B cell (primary cell): ENCODE measurements at regions not wholly inside any gene's neighbourhood (a gene's known extent, or its start where the extent isn't known, plus 50 kb on each side); places are given as distances from the start of the nearest gene placed in this dataset.

Experiments
- ATAC-seq: fragments of 200-7000 bp; cut with Tn5 transposase; one replicate; pipeline ENCODE4 v1.10.0; 2021; ENCODE audit warnings: low read depth, mild to moderate bottlenecking, moderate number of reproducible peaks, moderate library complexity
- CTCF ChIA-PET: fragments of 350-600 bp; sonication (Branson Sonifier 250); formaldehyde crosslinking; loops from one replicate; lab custom pipeline; 2021; ENCODE audit warnings: antibody characterized with exemption, inconsistent platforms; lab: Charles Lee
- POLR2A ChIA-PET: fragments of 350-600 bp; sonication (Branson Sonifier 250); formaldehyde crosslinking; loops from one replicate; lab custom pipeline; 2021; ENCODE audit warnings: antibody characterized with exemption; lab: Charles Lee
- DNase-seq: peaks from one replicate; pipeline ENCODE4 v3.0.0; 2013
- H2AFZ ChIP-seq: 2 replicates; pipeline ENCODE4 v1.6.1; 2012; ENCODE audit warnings: mild to moderate bottlenecking, low read depth, low read length; ENCODE audit not compliant: insufficient read depth, poor library complexity, severe bottlenecking
- H3K27ac ChIP-seq, 2 donors: 1 replicate in 1 of 2; 2 replicates in 1 of 2; pipeline ENCODE4 v1.5.1; 2012 to 2013; ENCODE audit warnings: low read length in 2 of 2, mild to moderate bottlenecking in 2 of 2, moderate library complexity in 1 of 2
- H3K27me3 ChIP-seq, 4 experiments: fragments of 200-600 bp in 1 of 4; sonication (generic) in 1 of 4; replicated peaks in 1 of 4; 1 replicate in 2 of 4; 2 replicates in 2 of 4; pipeline versions ENCODE4 v1.6.1 to v1.7.0; 2013 to 2016; ENCODE audit warnings: low read length in 3 of 4, mild to moderate bottlenecking in 2 of 4, mixed read lengths in 1 of 4, moderate library complexity in 1 of 4; ENCODE audit not compliant: insufficient read depth in 4 of 4, control insufficient read depth in 3 of 4; ENCODE audit errors: control extremely low read depth in 1 of 4
- H3K36me3 ChIP-seq, 2 experiments: replicated peaks in 1 of 2; 1 replicate in 1 of 2; 2 replicates in 1 of 2; pipeline versions ENCODE4 v1.6.1 to v1.7.1; 2013; ENCODE audit warnings: low read length in 1 of 2; ENCODE audit not compliant: insufficient read depth in 2 of 2, control insufficient read depth in 1 of 2; ENCODE audit errors: control extremely low read depth in 1 of 2, extremely low read depth in 1 of 2
- H3K4me1 ChIP-seq, 2 donors: fragments of 200-600 bp in 1 of 2; sonication (generic) in 1 of 2; 1 replicate in 1 of 2; 2 replicates in 1 of 2; pipeline versions ENCODE4 v1.5.1 to v1.6.1; 2013 to 2017; ENCODE audit warnings: low read length in 2 of 2; ENCODE audit not compliant: control insufficient read depth in 2 of 2, insufficient read depth in 2 of 2
- H3K4me2 ChIP-seq: replicated peaks from 2 replicates; pipeline ENCODE3; 2012; ENCODE audit warnings: mild to moderate bottlenecking, low read depth, low read length; ENCODE audit not compliant: poor library complexity, severe bottlenecking
- H3K4me3 ChIP-seq, 5 experiments: fragments of 200-600 bp in 1 of 5; sonication (generic) in 1 of 5; 1 replicate in 3 of 5; 2 replicates in 2 of 5; pipeline versions ENCODE4 v1.5.1 to v1.7.0; 2011 to 2016; ENCODE audit warnings: low read length in 4 of 5, mild to moderate bottlenecking in 4 of 5, low read depth in 2 of 5, control low read depth in 1 of 5, moderate library complexity in 1 of 5; ENCODE audit not compliant: insufficient read depth in 1 of 5; ENCODE audit errors: control extremely low read depth in 1 of 5, extremely low read depth in 1 of 5
- H3K79me2 ChIP-seq: fragments of 200-600 bp; sonication (generic); one replicate; pipeline ENCODE4 v1.6.0; 2016; ENCODE audit warnings: low read length; ENCODE audit not compliant: control insufficient read depth, insufficient read depth
- H3K9ac ChIP-seq: fragments of 200-600 bp; sonication (generic); 2 replicates; pipeline ENCODE4 v1.6.1; 2017; ENCODE audit warnings: mild to moderate bottlenecking, low read length, moderate library complexity
- H3K9me3 ChIP-seq, 3 donors: one replicate each; pipeline versions ENCODE4 v1.6.1 to v1.7.1; 2013; ENCODE audit warnings: low read length in 2 of 3; ENCODE audit not compliant: control insufficient read depth in 2 of 3, insufficient read depth in 1 of 3; ENCODE audit errors: control extremely low read depth in 1 of 3
- H4K20me1 ChIP-seq: 2 replicates; pipeline ENCODE4 v1.6.0; 2012; ENCODE audit warnings: mild to moderate bottlenecking, low read length; ENCODE audit not compliant: insufficient read depth, control insufficient read depth, poor library complexity, severe bottlenecking
- H3K27ac Mint-ChIP-seq: one replicate; pipeline ENCODE4 v1.8.0; 2021; ENCODE audit warnings: mixed read lengths
- H3K27me3 Mint-ChIP-seq: one replicate; pipeline ENCODE4 v1.8.0; 2021; ENCODE audit warnings: mixed read lengths
- H3K4me1 Mint-ChIP-seq: one replicate; pipeline ENCODE4 v1.8.0; 2021; ENCODE audit warnings: mixed read lengths
- H3K4me3 Mint-ChIP-seq: one replicate; pipeline ENCODE4 v1.8.0; 2021; ENCODE audit warnings: mixed read lengths
- H3K9me3 Mint-ChIP-seq: one replicate; pipeline ENCODE4 v1.8.0; 2022; ENCODE audit warnings: mixed read lengths; ENCODE audit not compliant: insufficient read depth
- EZH2 ChIP-seq: IDR thresholded peaks from 2 replicates; pipeline ENCODE4 v1.6.1; 2012; ENCODE audit warnings: borderline replicate concordance, low read depth, mild to moderate bottlenecking, moderate library complexity, low read length; ENCODE audit not compliant: insufficient read depth, poor library complexity, severe bottlenecking
- WGBS: methylation state at CpG from one replicate; pipeline ENCODE4 v1.1.5; 2013; ENCODE audit warnings: missing lambda C conversion rate; ENCODE audit not compliant: insufficient coverage; 5-methylcytosine and 5-hydroxymethylcytosine counted together
- intact Hi-C: fragments of 100-400 bp; cut with micrococcal nuclease; formaldehyde crosslinking; loops from one replicate; pipeline ENCODE4 v1.10.0; 2022
- TF ChIP-seq, protein P1 (sequence below): fragments of 200-600 bp; IDR thresholded peaks from one replicate; pipeline ENCODE4 v1.8.0; 2022; ENCODE audit warnings: antibody characterized with exemption, mild to moderate bottlenecking

DNA sequence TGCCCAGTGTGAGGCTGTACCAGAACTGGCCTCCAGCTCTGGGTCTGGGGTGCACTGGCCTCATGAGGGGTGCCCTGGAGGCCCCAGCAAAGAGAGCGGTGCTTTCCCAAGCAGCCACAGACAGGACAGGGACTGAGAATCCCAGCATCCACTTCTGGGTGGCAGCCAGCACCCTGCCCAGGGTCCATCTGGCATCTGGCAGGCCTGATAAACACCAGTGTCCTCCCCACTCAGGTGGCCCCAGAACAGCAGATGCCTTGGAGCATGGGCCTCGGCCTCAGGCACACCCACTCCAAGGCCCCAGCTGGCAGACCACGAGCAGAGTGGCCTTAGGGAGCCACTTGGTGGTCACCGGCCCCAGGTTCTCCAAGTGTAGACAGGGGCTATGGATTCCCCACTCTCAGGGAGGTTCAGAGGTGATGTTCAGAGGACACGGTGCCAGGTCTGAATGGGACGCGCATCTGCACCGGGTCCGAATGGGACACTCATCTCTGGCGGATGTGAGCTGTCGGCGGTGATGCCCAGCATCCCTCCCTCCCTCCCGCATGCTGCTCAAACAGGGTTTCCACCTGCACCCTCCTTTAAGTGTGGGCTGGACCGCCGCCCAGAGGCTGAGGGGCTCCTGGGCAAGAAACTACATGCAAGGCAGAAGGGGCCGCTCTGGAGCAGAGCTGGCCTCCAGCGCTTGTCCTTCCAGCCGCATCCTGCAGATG, 82.2 kb upstream of the GPC1 start:
- no peak for ATAC-seq
- ChIA-PET CTCF (no interaction called here), POLR2A (no interaction called here)
- no peaks in the 10 kb centered on the region for H3K4me1 ChIP-seq
- intact Hi-C loops: no loop called here
- H3K79me2 ChIP-seq: no peaks in the 10 kb centered on the region
- H3K27me3 ChIP-seq: no peaks in the 10 kb centered on the region
- no peak overlapping the region for H3K9ac ChIP-seq
- DNase-seq: no peak
- Mint-ChIP-seq H3K27ac (no peak overlapping the region), H3K4me1 (no peaks in the 10 kb centered on the region), H3K4me3 (no peak overlapping the region), H3K9me3 (no peaks in the 10 kb centered on the region), H3K27me3 (peaks cover 9% of the 10 kb centered on the region)
- no peaks in the 10 kb centered on the region for H4K20me1 ChIP-seq
- TF ChIP-seq, protein P1, sequence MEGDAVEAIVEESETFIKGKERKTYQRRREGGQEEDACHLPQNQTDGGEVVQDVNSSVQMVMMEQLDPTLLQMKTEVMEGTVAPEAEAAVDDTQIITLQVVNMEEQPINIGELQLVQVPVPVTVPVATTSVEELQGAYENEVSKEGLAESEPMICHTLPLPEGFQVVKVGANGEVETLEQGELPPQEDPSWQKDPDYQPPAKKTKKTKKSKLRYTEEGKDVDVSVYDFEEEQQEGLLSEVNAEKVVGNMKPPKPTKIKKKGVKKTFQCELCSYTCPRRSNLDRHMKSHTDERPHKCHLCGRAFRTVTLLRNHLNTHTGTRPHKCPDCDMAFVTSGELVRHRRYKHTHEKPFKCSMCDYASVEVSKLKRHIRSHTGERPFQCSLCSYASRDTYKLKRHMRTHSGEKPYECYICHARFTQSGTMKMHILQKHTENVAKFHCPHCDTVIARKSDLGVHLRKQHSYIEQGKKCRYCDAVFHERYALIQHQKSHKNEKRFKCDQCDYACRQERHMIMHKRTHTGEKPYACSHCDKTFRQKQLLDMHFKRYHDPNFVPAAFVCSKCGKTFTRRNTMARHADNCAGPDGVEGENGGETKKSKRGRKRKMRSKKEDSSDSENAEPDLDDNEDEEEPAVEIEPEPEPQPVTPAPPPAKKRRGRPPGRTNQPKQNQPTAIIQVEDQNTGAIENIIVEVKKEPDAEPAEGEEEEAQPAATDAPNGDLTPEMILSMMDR: no peak
- TF ChIP-seq EZH2: no peak
- no peak overlapping the region for H2AFZ ChIP-seq
- no peak overlapping the region for H3K4me3 ChIP-seq
- WGBS: 93% methylated on average over 18 of the region's 18 CpGs
- H3K4me2 ChIP-seq: no peak overlapping the region
- peaks cover 0 to 5% (median 0%) of the 10 kb centered on the region in 3 donors for H3K9me3 ChIP-seq
- H3K36me3 ChIP-seq: no peaks in the 10 kb centered on the region
- H3K27ac ChIP-seq: no peak overlapping the region

DNA sequence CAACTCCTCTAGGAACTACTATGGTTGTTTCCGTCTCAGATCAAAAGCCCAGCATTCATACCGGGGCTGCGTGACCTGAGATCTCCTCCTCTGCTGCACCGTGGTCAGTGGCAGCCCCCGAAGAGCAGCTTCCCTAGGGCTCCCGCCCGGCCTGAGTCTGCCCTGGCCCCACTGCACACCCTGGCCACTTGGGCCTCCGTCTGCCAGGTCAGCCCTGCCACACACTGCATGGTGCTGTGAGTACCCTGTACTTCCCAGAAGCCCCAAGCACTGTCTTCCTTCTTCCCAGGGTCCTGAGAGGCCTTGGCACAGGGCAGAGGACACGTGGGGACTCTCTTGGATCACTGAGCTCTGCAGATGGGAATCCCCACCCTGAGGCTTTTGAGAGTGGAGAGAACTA, 81.5 kb upstream of the GPC1 start:
- Mint-ChIP-seq H3K27me3 (peaks cover 6% of the 10 kb centered on the region), H3K9me3 (no peaks in the 10 kb centered on the region), H3K4me1 (no peaks in the 10 kb centered on the region), H3K27ac (no peak overlapping the region), H3K4me3 (no peak overlapping the region)
- Histone ChIP-seq H3K9ac (no peak overlapping the region), H3K36me3 (no peaks in the 10 kb centered on the region), H2AFZ (no peak overlapping the region), H3K27me3 (no peaks in the 10 kb centered on the region), H3K4me3 (no peak overlapping the region), H3K79me2 (no peaks in the 10 kb centered on the region), H3K27ac (no peak overlapping the region), H3K4me1 (no peaks in the 10 kb centered on the region), H3K9me3 (peaks cover 0 to 12% (median 0%) of the 10 kb centered on the region in 3 donors), H4K20me1 (no peaks in the 10 kb centered on the region), H3K4me2 (no peak overlapping the region)
- 87% methylated on average over 9 of the region's 9 CpGs for WGBS
- intact Hi-C loops: no loop called here
- TF ChIP-seq, protein P1: no peak
- no peak for TF ChIP-seq EZH2
- CTCF ChIA-PET: no interaction called here
- no peak for ATAC-seq
- POLR2A ChIA-PET: no interaction called here
- DNase-seq: no peak
